Liver (tissue), 7 donors: ENCODE measurements at regions not wholly inside any gene's neighbourhood (a gene's known extent, or its start where the extent isn't known, plus 50 kb on each side); places are given as distances from the start of the nearest gene placed in this dataset.
"Not testable (repeated sequence)": the region's sequence is repeated elsewhere in the genome, so short reads cannot be mapped to it uniquely, and the experiment has no call there.

Experiments
- DNase-seq: peaks from one replicate; pipeline ENCODE4 v3.0.0-alpha.2; 2017; ENCODE audit warnings: low spot score
- H3K27ac ChIP-seq, 2 donors: one replicate each; pipeline ENCODE4 v1.7.0; 2013; ENCODE audit warnings: inconsistent platforms in 2 of 2, low read length in 2 of 2, control low read depth in 1 of 2, low read depth in 1 of 2, mild to moderate bottlenecking in 1 of 2
- H3K27me3 ChIP-seq, 4 donors: one replicate each; pipeline versions ENCODE4 v1.6.1 to v1.7.0; 2013; ENCODE audit warnings: low read length in 3 of 4, inconsistent platforms in 1 of 4, mild to moderate bottlenecking in 1 of 4, moderate library complexity in 1 of 4; ENCODE audit not compliant: control insufficient read depth in 4 of 4, insufficient read depth in 4 of 4
- H3K36me3 ChIP-seq, 4 donors: one replicate each; pipeline versions ENCODE4 v1.6.1 to v1.7.0; 2013; ENCODE audit warnings: low read length in 3 of 4, mild to moderate bottlenecking in 3 of 4, low read depth in 1 of 4, moderate library complexity in 1 of 4; ENCODE audit not compliant: control insufficient read depth in 4 of 4, insufficient read depth in 3 of 4
- H3K4me1 ChIP-seq, 4 donors: one replicate each; pipeline versions ENCODE4 v1.6.1 to v1.7.0; 2013; ENCODE audit warnings: low read length in 3 of 4, mild to moderate bottlenecking in 3 of 4, moderate library complexity in 1 of 4; ENCODE audit not compliant: control insufficient read depth in 4 of 4, insufficient read depth in 4 of 4
- H3K4me3 ChIP-seq, 3 donors: one replicate each; pipeline versions ENCODE4 v1.6.1 to v1.7.0; 2013; ENCODE audit warnings: low read length in 3 of 3, control low read depth in 1 of 3, low read depth in 1 of 3, mild to moderate bottlenecking in 1 of 3
- H3K9ac ChIP-seq, 2 donors: one replicate each; pipeline ENCODE4 v1.7.0; 2013; ENCODE audit warnings: low read length in 2 of 2, mild to moderate bottlenecking in 2 of 2, moderate library complexity in 2 of 2, control low read depth in 1 of 2, low read depth in 1 of 2
- H3K9me3 ChIP-seq, 4 donors: one replicate each; pipeline versions ENCODE4 v1.6.1 to v1.7.0; 2013; ENCODE audit warnings: low read length in 3 of 4; ENCODE audit not compliant: control insufficient read depth in 4 of 4
- EGR1 ChIP-seq, 2 donors: IDR thresholded peaks; 2 replicates each; pipeline ENCODE4 v1.6.1; 2016 to 2018; ENCODE audit warnings: antibody characterized with exemption in 2 of 2, low read depth in 2 of 2
- FOXA1 ChIP-seq: IDR thresholded peaks from 2 replicates; pipeline ENCODE4 v1.6.1; 2016; ENCODE audit warnings: antibody characterized with exemption
- FOXA2 ChIP-seq: IDR thresholded peaks from 2 replicates; pipeline ENCODE4 v1.6.1; 2016; ENCODE audit warnings: antibody characterized with exemption
- GABPA ChIP-seq, 2 donors: IDR thresholded peaks in 1 of 2; conservative IDR thresholded peaks in 1 of 2; 2 replicates each; pipeline ENCODE4 v1.6.1; 2016; ENCODE audit warnings: antibody characterized with exemption in 2 of 2, mild to moderate bottlenecking in 1 of 2, moderate library complexity in 1 of 2
- HNF4G ChIP-seq: IDR thresholded peaks from 2 replicates; pipeline ENCODE4 v1.6.1; 2016; ENCODE audit warnings: antibody characterized with exemption
- JUND ChIP-seq, 2 donors: IDR thresholded peaks; 2 replicates each; pipeline ENCODE4 v1.6.1; 2016; ENCODE audit warnings: antibody characterized with exemption in 2 of 2
- NR2F2 ChIP-seq: IDR thresholded peaks from 2 replicates; pipeline ENCODE4 v1.6.1; 2016; ENCODE audit warnings: antibody characterized with exemption
- RAD21 ChIP-seq, 2 donors: IDR thresholded peaks; 2 replicates each; pipeline ENCODE4 v1.6.1; 2016; ENCODE audit warnings: antibody characterized with exemption in 2 of 2, mild to moderate bottlenecking in 2 of 2
- RXRA ChIP-seq, 2 donors: IDR thresholded peaks; 2 replicates each; pipeline ENCODE4 v1.6.1; 2017 to 2018; ENCODE audit warnings: antibody characterized with exemption in 2 of 2, mild to moderate bottlenecking in 1 of 2
- SP1 ChIP-seq: IDR thresholded peaks from 2 replicates; pipeline ENCODE4 v1.6.1; 2018; ENCODE audit warnings: antibody characterized with exemption, mild to moderate bottlenecking
- YY1 ChIP-seq: IDR thresholded peaks from 2 replicates; pipeline ENCODE4 v1.6.1; 2016; ENCODE audit warnings: antibody characterized with exemption, mild to moderate bottlenecking
- WGBS: extraction: QIAGEN DNeasy Blood & Tissue Kit; methylation state at CpG from one replicate; pipeline ENCODE4 v1.1.7; 2013; 5-methylcytosine and 5-hydroxymethylcytosine counted together
- TF ChIP-seq, protein P1 (sequence below): IDR thresholded peaks from 2 replicates; pipeline ENCODE4 v1.6.1; 2016; ENCODE audit warnings: antibody characterized with exemption
- TF ChIP-seq, protein P2 (sequence below): IDR thresholded peaks from 2 replicates; pipeline ENCODE4 v1.6.1; 2016; ENCODE audit warnings: antibody characterized with exemption
- TF ChIP-seq, protein P3 (sequence below): IDR thresholded peaks from 2 replicates; pipeline ENCODE4 v1.6.1; 2016; ENCODE audit warnings: antibody characterized with exemption, mild to moderate bottlenecking
- TF ChIP-seq, protein P4 (sequence below): IDR thresholded peaks from 2 replicates; pipeline ENCODE4 v1.6.1; 2016; ENCODE audit warnings: antibody characterized with exemption
- donor health status: healthy.
- donor health status: healthy.
- donor health status: healthy.
- donor health status: healthy.

DNA sequence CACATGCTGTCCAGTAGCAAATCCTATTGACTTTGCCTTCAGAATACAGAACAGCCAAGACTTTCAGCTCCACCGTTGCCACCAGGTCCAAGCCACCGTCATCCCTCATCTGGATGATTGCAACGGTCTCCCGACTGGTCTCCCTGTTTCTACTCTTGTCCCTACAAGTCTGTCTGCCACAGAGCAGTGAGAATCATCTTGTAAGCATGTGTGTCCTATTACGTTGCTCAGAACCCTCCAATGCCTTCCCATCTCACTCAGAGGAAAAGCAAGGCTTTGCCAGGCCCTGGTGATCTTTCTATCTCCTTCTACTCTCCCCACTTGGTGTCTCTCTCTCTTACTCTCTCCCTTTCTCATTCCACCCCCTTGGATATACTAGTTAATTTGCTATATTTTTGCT lies 76.7 kb upstream of the GDNF start:
- WGBS = 88% methylated on average over 5 of the region's 5 CpGs
- H3K4me3 ChIP-seq = no peak overlapping the region
- H3K27ac ChIP-seq = no peak overlapping the region
- no peak overlapping the region for H3K9ac ChIP-seq
- no peaks in the 10 kb centered on the region for H3K9me3 ChIP-seq
- no peak for TF ChIP-seq YY1
- TF ChIP-seq NR2F2 = no peak
- TF ChIP-seq FOXA1 = no peak
- no peak for TF ChIP-seq GABPA (IDR thresholded peaks at IDR 0.05 in 1 of 2, conservative IDR thresholded peaks at IDR 0.05 in 1 of 2)
- TF ChIP-seq RAD21 (IDR thresholded peaks at IDR 0.05) = no peak
- no peak for TF ChIP-seq HNF4G
- TF ChIP-seq, protein P1, sequence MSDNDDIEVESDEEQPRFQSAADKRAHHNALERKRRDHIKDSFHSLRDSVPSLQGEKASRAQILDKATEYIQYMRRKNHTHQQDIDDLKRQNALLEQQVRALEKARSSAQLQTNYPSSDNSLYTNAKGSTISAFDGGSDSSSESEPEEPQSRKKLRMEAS = no peak
- no peak for TF ChIP-seq SP1
- H3K4me1 ChIP-seq = no peaks in the 10 kb centered on the region
- DNase-seq = no peak
- no peaks in the 10 kb centered on the region for H3K27me3 ChIP-seq
- no peaks in the 10 kb centered on the region for H3K36me3 ChIP-seq

DNA sequence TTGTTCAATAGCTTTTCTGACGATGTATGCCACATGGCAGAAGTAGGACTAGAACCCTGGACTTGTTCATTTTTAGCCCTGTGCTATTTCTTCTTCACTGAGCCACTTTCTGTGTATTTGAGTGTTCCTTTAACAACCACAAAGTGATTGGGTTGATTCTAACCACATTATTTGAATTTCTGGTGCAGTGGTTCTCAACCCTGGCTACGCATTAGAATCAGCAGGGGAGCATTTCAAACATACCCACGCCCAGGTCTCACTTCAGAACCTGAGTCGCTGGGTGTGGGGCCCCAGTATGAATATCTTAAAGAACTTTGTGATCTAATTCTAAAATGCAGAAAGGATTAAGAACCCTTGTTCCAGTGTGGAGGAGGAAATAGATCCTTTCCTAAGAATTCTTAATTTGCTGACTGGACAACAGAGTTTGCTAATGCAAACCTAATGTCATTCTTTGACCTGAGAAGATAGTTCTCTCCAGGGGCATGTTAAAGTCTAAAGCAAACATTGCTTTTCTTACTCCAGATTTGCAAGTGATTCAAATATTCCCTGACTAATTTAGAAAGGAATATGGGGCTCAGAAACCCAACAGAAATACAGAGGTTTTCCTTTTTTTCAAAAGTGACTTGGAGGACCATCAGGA lies 75.4 kb upstream of the GDNF start:
- Histone ChIP-seq H3K27ac (no peak overlapping the region), H3K4me1 (no peaks in the 10 kb centered on the region), H3K9ac (no peak overlapping the region), H3K36me3 (no peaks in the 10 kb centered on the region), H3K27me3 (no peaks in the 10 kb centered on the region), H3K4me3 (no peak overlapping the region), H3K9me3 (no peaks in the 10 kb centered on the region)
- 92% methylated on average over 4 of the region's 4 CpGs for WGBS
- DNase-seq = no peak
- TF ChIP-seq EGR1 (IDR thresholded peaks at IDR 0.05; ENCODE audit: low read depth in 2 of 2) = no peak
- TF ChIP-seq RXRA (IDR thresholded peaks at IDR 0.05) = no peak
- TF ChIP-seq JUND (IDR thresholded peaks at IDR 0.05) = no peak
- TF ChIP-seq, protein P1 = no peak
- TF ChIP-seq YY1 = no peak
- TF ChIP-seq, protein P2, sequence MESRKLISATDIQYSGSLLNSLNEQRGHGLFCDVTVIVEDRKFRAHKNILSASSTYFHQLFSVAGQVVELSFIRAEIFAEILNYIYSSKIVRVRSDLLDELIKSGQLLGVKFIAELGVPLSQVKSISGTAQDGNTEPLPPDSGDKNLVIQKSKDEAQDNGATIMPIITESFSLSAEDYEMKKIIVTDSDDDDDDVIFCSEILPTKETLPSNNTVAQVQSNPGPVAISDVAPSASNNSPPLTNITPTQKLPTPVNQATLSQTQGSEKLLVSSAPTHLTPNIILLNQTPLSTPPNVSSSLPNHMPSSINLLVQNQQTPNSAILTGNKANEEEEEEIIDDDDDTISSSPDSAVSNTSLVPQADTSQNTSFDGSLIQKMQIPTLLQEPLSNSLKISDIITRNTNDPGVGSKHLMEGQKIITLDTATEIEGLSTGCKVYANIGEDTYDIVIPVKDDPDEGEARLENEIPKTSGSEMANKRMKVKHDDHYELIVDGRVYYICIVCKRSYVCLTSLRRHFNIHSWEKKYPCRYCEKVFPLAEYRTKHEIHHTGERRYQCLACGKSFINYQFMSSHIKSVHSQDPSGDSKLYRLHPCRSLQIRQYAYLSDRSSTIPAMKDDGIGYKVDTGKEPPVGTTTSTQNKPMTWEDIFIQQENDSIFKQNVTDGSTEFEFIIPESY = no peak
- TF ChIP-seq GABPA (IDR thresholded peaks at IDR 0.05 in 1 of 2, conservative IDR thresholded peaks at IDR 0.05 in 1 of 2) = no peak
- TF ChIP-seq, protein P3, sequence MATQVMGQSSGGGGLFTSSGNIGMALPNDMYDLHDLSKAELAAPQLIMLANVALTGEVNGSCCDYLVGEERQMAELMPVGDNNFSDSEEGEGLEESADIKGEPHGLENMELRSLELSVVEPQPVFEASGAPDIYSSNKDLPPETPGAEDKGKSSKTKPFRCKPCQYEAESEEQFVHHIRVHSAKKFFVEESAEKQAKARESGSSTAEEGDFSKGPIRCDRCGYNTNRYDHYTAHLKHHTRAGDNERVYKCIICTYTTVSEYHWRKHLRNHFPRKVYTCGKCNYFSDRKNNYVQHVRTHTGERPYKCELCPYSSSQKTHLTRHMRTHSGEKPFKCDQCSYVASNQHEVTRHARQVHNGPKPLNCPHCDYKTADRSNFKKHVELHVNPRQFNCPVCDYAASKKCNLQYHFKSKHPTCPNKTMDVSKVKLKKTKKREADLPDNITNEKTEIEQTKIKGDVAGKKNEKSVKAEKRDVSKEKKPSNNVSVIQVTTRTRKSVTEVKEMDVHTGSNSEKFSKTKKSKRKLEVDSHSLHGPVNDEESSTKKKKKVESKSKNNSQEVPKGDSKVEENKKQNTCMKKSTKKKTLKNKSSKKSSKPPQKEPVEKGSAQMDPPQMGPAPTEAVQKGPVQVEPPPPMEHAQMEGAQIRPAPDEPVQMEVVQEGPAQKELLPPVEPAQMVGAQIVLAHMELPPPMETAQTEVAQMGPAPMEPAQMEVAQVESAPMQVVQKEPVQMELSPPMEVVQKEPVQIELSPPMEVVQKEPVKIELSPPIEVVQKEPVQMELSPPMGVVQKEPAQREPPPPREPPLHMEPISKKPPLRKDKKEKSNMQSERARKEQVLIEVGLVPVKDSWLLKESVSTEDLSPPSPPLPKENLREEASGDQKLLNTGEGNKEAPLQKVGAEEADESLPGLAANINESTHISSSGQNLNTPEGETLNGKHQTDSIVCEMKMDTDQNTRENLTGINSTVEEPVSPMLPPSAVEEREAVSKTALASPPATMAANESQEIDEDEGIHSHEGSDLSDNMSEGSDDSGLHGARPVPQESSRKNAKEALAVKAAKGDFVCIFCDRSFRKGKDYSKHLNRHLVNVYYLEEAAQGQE = no peak
- TF ChIP-seq FOXA2 = no peak
- no peak for TF ChIP-seq SP1
- TF ChIP-seq HNF4G = no peak
- TF ChIP-seq, protein P4, sequence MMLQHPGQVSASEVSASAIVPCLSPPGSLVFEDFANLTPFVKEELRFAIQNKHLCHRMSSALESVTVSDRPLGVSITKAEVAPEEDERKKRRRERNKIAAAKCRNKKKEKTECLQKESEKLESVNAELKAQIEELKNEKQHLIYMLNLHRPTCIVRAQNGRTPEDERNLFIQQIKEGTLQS = no peak

DNA sequence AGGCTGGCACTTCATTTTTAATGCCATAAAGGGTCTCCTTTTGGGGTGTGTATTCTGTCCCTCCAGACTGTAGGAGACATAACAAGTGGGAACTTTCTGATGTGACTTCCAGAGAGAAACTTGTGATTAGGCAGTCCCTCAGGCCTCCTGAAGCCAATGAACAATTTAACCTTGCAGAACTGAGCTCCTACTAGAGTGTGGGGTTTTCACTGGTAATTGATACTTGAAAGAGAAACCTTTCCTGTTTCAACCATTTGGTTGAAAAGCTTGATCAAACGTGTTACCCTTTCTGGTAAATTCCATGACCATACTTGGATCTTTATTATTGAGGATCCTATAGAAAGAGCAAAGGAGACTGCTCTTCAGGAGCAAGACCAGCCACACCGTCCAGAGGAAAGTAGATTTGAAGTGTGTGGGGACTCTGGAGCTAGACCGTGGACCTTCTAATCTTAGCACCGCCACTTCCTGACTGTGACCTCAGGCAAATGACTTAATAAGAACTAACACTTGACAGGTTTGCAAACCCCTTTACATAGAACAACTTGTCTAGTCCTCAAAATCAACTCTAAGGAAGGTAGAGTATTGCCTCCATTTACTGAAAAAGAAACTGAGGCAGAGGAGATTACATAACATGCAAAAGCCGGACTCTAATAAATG lies 69.9 kb upstream of the GDNF start:
- H3K36me3 ChIP-seq, H3K4me3 ChIP-seq, H3K27me3 ChIP-seq, H3K9me3 ChIP-seq, H3K9ac ChIP-seq, H3K4me1 ChIP-seq, H3K27ac ChIP-seq, DNase-seq: not testable (repeated sequence)
- 45% methylated on average over 4 of the region's 5 CpGs for WGBS
